IMR-90 (cell line): ENCODE measurements at regions not wholly inside any gene's neighbourhood (a gene's known extent, or its start where the extent isn't known, plus 50 kb on each side); places are given as distances from the start of the nearest gene placed in this dataset.

ENCODE experiments used
- ATAC-seq: fragments of 200-7000 bp; cut with Tn5 transposase; 2 replicates; pipeline ENCODE4 v1.9.1; 2020; ENCODE audit warnings: low read depth, mild to moderate bottlenecking, moderate library complexity
- BruUV-seq: library from RNA; stranded (reverse); fragments of 400-500 nt; replicated peaks from 2 replicates; lab custom pipeline; 2021; lab: Mats Ljungman, UMichigan
- CTCF ChIA-PET: fragments of 300-600 bp; formaldehyde crosslinking; extraction: SDS; loops from one replicate; lab custom pipeline; 2021; ENCODE audit warnings: antibody characterized with exemption; lab: Yijun Ruan, JAX
- POLR2A ChIA-PET: fragments of 300-600 bp; sonication (Branson Sonifier 250); formaldehyde crosslinking; loops from one replicate; lab custom pipeline; 2022; ENCODE audit warnings: antibody characterized with exemption; ENCODE audit not compliant: unreplicated experiment; lab: Charles Lee
- DNase-seq: peaks from one replicate; pipeline ENCODE4 v3.0.0; 2013
- H2AFZ ChIP-seq: replicated peaks from 2 replicates; pipeline ENCODE3; 2013; ENCODE audit warnings: low read length, mild to moderate bottlenecking; ENCODE audit not compliant: poor library complexity
- H2AK5ac ChIP-seq: 2 replicates; pipeline ENCODE4 v1.6.1; 2013; ENCODE audit warnings: low read depth, low read length, inconsistent platforms
- H2AK9ac ChIP-seq: replicated peaks from 2 replicates; pipeline ENCODE3; 2013; ENCODE audit warnings: mild to moderate bottlenecking, low read depth, low read length, moderate library complexity; ENCODE audit not compliant: poor library complexity
- H2BK120ac ChIP-seq: 2 replicates; pipeline ENCODE4 v1.6.1; 2013; ENCODE audit warnings: low read depth, low read length, inconsistent platforms
- H2BK15ac ChIP-seq: 3 replicates; pipeline ENCODE4 v1.6.1; 2013; ENCODE audit warnings: low read depth, low read length, inconsistent platforms
- H2BK20ac ChIP-seq: 2 replicates; pipeline ENCODE4 v1.6.1; 2013; ENCODE audit warnings: low read depth, mild to moderate bottlenecking, inconsistent platforms, low read length, moderate library complexity
- H2BK5ac ChIP-seq: 2 replicates; pipeline ENCODE4 v1.6.1; 2013; ENCODE audit warnings: mild to moderate bottlenecking, low read depth, low read length, inconsistent platforms; ENCODE audit not compliant: poor library complexity, severe bottlenecking
- H3K14ac ChIP-seq: replicated peaks from 2 replicates; pipeline ENCODE4 v1.6.1; 2013; ENCODE audit warnings: low read depth, low read length, inconsistent platforms
- H3K18ac ChIP-seq: 2 replicates; pipeline ENCODE4 v1.6.1; 2013; ENCODE audit warnings: low read depth, low read length, control low read depth
- H3K23ac ChIP-seq: 2 replicates; pipeline ENCODE4 v1.6.1; 2013; ENCODE audit warnings: low read depth, low read length, inconsistent platforms
- H3K27ac ChIP-seq: 2 replicates; pipeline ENCODE4 v1.5.1; 2013; ENCODE audit warnings: mild to moderate bottlenecking, control low read depth, low read length; ENCODE audit not compliant: insufficient read depth
- H3K27me3 ChIP-seq: 2 replicates; pipeline ENCODE4 v1.6.1; 2013; ENCODE audit warnings: low read length; ENCODE audit not compliant: control insufficient read depth, insufficient read depth
- H3K36me3 ChIP-seq: 2 replicates; pipeline ENCODE4 v1.6.1; 2013; ENCODE audit warnings: low read length, mixed read lengths; ENCODE audit not compliant: control insufficient read depth, insufficient read depth
- H3K4ac ChIP-seq: 2 replicates; pipeline ENCODE4 v1.6.1; 2013; ENCODE audit warnings: low read depth, low read length, inconsistent platforms
- H3K4me1 ChIP-seq: 2 replicates; pipeline ENCODE4 v1.6.1; 2013; ENCODE audit warnings: low read length, mixed read lengths; ENCODE audit not compliant: control insufficient read depth, insufficient read depth
- H3K4me2 ChIP-seq: 2 replicates; pipeline ENCODE4 v1.6.1; 2013; ENCODE audit warnings: low read depth, mild to moderate bottlenecking, control low read depth, low read length, moderate library complexity
- H3K4me3 ChIP-seq: 2 replicates; pipeline ENCODE4 v1.5.1; 2013; ENCODE audit warnings: low read depth, mild to moderate bottlenecking, control low read depth, low read length, moderate library complexity; ENCODE audit not compliant: insufficient read depth
- H3K56ac ChIP-seq: 2 replicates; pipeline ENCODE4 v1.6.1; 2013; ENCODE audit warnings: low read length, inconsistent platforms; ENCODE audit not compliant: insufficient read depth; ENCODE audit errors: extremely low read depth
- H3K79me1 ChIP-seq, 2 experiments: 2 replicates each; pipeline ENCODE4 v1.6.1; 2013; ENCODE audit warnings: low read length in 2 of 2, inconsistent platforms in 1 of 2, low read depth in 1 of 2
- H3K9ac ChIP-seq: 2 replicates; pipeline ENCODE4 v1.6.1; 2013; ENCODE audit warnings: low read depth, low read length, control low read depth
- H3K9me1 ChIP-seq: 2 replicates; pipeline ENCODE4 v1.6.1; 2013; ENCODE audit warnings: low read length, inconsistent platforms; ENCODE audit not compliant: insufficient read depth
- H3K9me3 ChIP-seq: 2 replicates; pipeline ENCODE4 v1.6.1; 2013; ENCODE audit warnings: low read length; ENCODE audit not compliant: control insufficient read depth, insufficient read depth
- H4K20me1 ChIP-seq: 2 replicates; pipeline ENCODE4 v1.6.1; 2013; ENCODE audit warnings: low read length, inconsistent platforms; ENCODE audit not compliant: insufficient read depth
- H4K5ac ChIP-seq: 2 replicates; pipeline ENCODE4 v1.6.1; 2013; ENCODE audit warnings: mild to moderate bottlenecking, low read depth, low read length, control low read depth
- H4K8ac ChIP-seq, 2 experiments: 2 replicates each; pipeline ENCODE4 v1.6.1; 2013; ENCODE audit warnings: low read depth in 2 of 2, low read length in 2 of 2, control low read depth in 1 of 2, inconsistent platforms in 1 of 2
- H4K91ac ChIP-seq: 2 replicates; pipeline ENCODE4 v1.6.1; 2013; ENCODE audit warnings: low read depth, low read length, inconsistent platforms; ENCODE audit not compliant: insufficient read depth
- BHLHE40 ChIP-seq: fragments of 150-350 bp; IDR thresholded peaks from 2 replicates; pipeline ENCODE4 v1.6.1; 2016; ENCODE audit warnings: mild to moderate bottlenecking, low read depth, low read length
- CEBPB ChIP-seq: IDR thresholded peaks from 2 replicates; pipeline ENCODE4 v1.6.1; 2012; ENCODE audit warnings: low read depth, low read length, improper control_type of control experiment
- MAFK ChIP-seq: IDR thresholded peaks from 2 replicates; pipeline ENCODE4 v1.6.1; 2012; ENCODE audit warnings: low read depth, low read length, improper control_type of control experiment
- MAZ ChIP-seq: IDR thresholded peaks from 2 replicates; pipeline ENCODE4 v1.6.1; 2012; ENCODE audit warnings: low read depth, mild to moderate bottlenecking, low read length, improper control_type of control experiment, moderate library complexity, borderline replicate concordance
- MXI1 ChIP-seq: IDR thresholded peaks from 2 replicates; pipeline ENCODE4 v1.6.1; 2012; ENCODE audit warnings: low read depth, mild to moderate bottlenecking, low read length, moderate library complexity, borderline replicate concordance
- NFE2L2 ChIP-seq: fragments of 150-350 bp; IDR thresholded peaks from 2 replicates; pipeline ENCODE4 v1.6.1; 2016; ENCODE audit warnings: low read depth, mild to moderate bottlenecking, low read length
- RAD21 ChIP-seq: IDR thresholded peaks from 2 replicates; pipeline ENCODE4 v1.6.1; 2012; ENCODE audit warnings: low read length, improper control_type of control experiment
- WGBS, 2 experiments: methylation state at CpG; one replicate each; pipeline versions ENCODE4 v1.1.5 to v1.1.7; 2013; ENCODE audit warnings: missing lambda C conversion rate in 2 of 2; ENCODE audit not compliant: insufficient read length in 1 of 2; ENCODE audit errors: extremely low coverage in 2 of 2; 5-methylcytosine and 5-hydroxymethylcytosine counted together
- dilution Hi-C: fragments of 300-500 bp; cut with HindIII; formaldehyde crosslinking; loops from one replicate; pipeline ENCODE4 v1.14.3; 2018; ENCODE audit warnings: low sequenced_read_pairs; ENCODE audit not compliant: unreplicated experiment
- in situ Hi-C: fragments of 300-500 bp; cut with MboI; formaldehyde crosslinking; loops from 3 replicates; pipeline ENCODE4 v1.14.3; 2019; ENCODE audit warnings: low sequenced_read_pairs, inconsistent platforms, mixed read lengths
- intact Hi-C: fragments of 100-400 bp; cut with micrococcal nuclease; formaldehyde crosslinking; loops from 2 replicates; pipeline ENCODE4 v1.10.0; 2022
- TF ChIP-seq, protein P1 (sequence below): conservative IDR thresholded peaks from 2 replicates; pipeline ENCODE4 v1.5.1; 2012; ENCODE audit warnings: mild to moderate bottlenecking, low read depth, low read length, improper control_type of control experiment

- Histone ChIP-seq H3K27ac (no peak overlapping the region), H2BK5ac (no peak overlapping the region), H3K4me2 (no peak overlapping the region), H4K91ac (no peak overlapping the region), H2AFZ (no peak overlapping the region), H3K18ac (no peak overlapping the region), H3K9me1 (no peaks in the 10 kb centered on the region), H2AK9ac (no peak overlapping the region), H3K4me3 (no peak overlapping the region), H3K4ac (no peak overlapping the region), H2BK20ac (no peak overlapping the region), H2AK5ac (no peak overlapping the region), H2BK120ac (no peak overlapping the region), H3K14ac (no peak overlapping the region; the same call in 1 of the 2 replicates), H4K8ac (no peak overlapping the region), H3K9me3 (peaks cover 2% of the 10 kb centered on the region; the same call in 1 of the 2 replicates), H3K56ac (no peak overlapping the region), H4K5ac (no peak overlapping the region), H4K20me1 (no peaks in the 10 kb centered on the region), H3K79me1 (no peaks in the 10 kb centered on the region), H3K9ac (no peak overlapping the region), H3K23ac (no peak overlapping the region), H3K4me1 (no peaks in the 10 kb centered on the region), H2BK15ac (no peak overlapping the region), H3K27me3 (no peaks in the 10 kb centered on the region), H3K36me3 (no peaks in the 10 kb centered on the region)
- no peak for DNase-seq
- dilution Hi-C loops: no loop called here
- TF ChIP-seq MXI1: no peak
- no peak for TF ChIP-seq CEBPB
- TF ChIP-seq RAD21: no peak
- no peak for TF ChIP-seq MAZ
- TF ChIP-seq, protein P1, sequence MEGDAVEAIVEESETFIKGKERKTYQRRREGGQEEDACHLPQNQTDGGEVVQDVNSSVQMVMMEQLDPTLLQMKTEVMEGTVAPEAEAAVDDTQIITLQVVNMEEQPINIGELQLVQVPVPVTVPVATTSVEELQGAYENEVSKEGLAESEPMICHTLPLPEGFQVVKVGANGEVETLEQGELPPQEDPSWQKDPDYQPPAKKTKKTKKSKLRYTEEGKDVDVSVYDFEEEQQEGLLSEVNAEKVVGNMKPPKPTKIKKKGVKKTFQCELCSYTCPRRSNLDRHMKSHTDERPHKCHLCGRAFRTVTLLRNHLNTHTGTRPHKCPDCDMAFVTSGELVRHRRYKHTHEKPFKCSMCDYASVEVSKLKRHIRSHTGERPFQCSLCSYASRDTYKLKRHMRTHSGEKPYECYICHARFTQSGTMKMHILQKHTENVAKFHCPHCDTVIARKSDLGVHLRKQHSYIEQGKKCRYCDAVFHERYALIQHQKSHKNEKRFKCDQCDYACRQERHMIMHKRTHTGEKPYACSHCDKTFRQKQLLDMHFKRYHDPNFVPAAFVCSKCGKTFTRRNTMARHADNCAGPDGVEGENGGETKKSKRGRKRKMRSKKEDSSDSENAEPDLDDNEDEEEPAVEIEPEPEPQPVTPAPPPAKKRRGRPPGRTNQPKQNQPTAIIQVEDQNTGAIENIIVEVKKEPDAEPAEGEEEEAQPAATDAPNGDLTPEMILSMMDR: no peak
- TF ChIP-seq NFE2L2: no peak
- no peak for TF ChIP-seq BHLHE40
- no peak for TF ChIP-seq MAFK
- in situ Hi-C loops: loop anchor here (10.0 kb wide), 1 partner anchor 746 kb away; no protein-coding TSS in a partner anchor
- POLR2A ChIA-PET: no interaction called here
- CTCF ChIA-PET: no interaction called here
- intact Hi-C loops: loop anchor here (10.0 kb wide), 2 partner anchors 246 to 836 kb away; no protein-coding TSS in a partner anchor
- WGBS, 2 experiments: 100% methylated on average over 1 of the region's 2 CpGs; no CpG with 5 or more reads in 1 of the 2 experiments
- BruUV-seq: no TSS peak
- no peak for ATAC-seq
These were observed 327.2 kb downstream of the BTG1 start for GRCh38 chr12:91818227-91819131.
